ENCODE measurements at regions not wholly inside any gene's neighbourhood (a gene's known extent, or its start where the extent isn't known, plus 50 kb on each side); places are given as distances from the start of the nearest gene placed in this dataset.
A peak's percentile ranks its signal among the peaks of the same experiment; 100 is the strongest.
"Not testable (repeated sequence)": the region's sequence is repeated elsewhere in the genome, so short reads cannot be mapped to it uniquely, and the experiment has no call there.

GRCh38 chr5:38645508-38645907 is 89.1 kb upstream of the LIFR start:
- no peak for DNase-seq

- no peak for DNase-seq
Measured at GRCh38 chr5:38648703-38649291, 92.4 kb upstream of the LIFR start.

- DNase-seq, result no peak
Measured at GRCh38 chr5:38650540-38650939, 94.1 kb upstream of the LIFR start.

GRCh38 chr5:38650946-38651345 is 94.5 kb upstream of the LIFR start:
- DNase-seq, result no peak

GRCh38 chr5:38651806-38652205 is 95.4 kb upstream of the LIFR start:
- DNase-seq, result no peak

- no peak for DNase-seq
Measured at GRCh38 chr5:38653389-38653788, 96.9 kb upstream of the LIFR start.

GRCh38 chr5:38655691-38656090 is 99.2 kb upstream of the LIFR start:
- DNase-seq, result no peak

GRCh38 chr5:38656568-38656967 is 100.1 kb upstream of the LIFR start:
- DNase-seq, result no peak

GRCh38 chr5:38657020-38657419 is 100.6 kb upstream of the LIFR start:
- no peak for DNase-seq

- DNase-seq, result peak; percentile 98
Measured at GRCh38 chr5:38660194-38660668, 103.8 kb upstream of the LIFR start.

GRCh38 chr5:38662090-38662489 is 105.6 kb upstream of the LIFR start:
- no peak for DNase-seq

GRCh38 chr5:38663249-38663648 is 106.8 kb upstream of the LIFR start:
- DNase-seq, result no peak

GRCh38 chr5:38666668-38667498 is 110.4 kb upstream of the LIFR start:
- peak; percentile 55 for DNase-seq

GRCh38 chr5:38667499-38667776 is 111.0 kb upstream of the LIFR start:
- no peak for DNase-seq

- DNase-seq, result no peak
Measured at GRCh38 chr5:38669361-38669880, 113.0 kb upstream of the LIFR start.

GRCh38 chr5:38670066-38670465 is 113.6 kb upstream of the LIFR start:
- DNase-seq, result no peak

- DNase-seq, result no peak
Measured at GRCh38 chr5:38670878-38671277, 114.4 kb upstream of the LIFR start.

- no peak for DNase-seq
Measured at GRCh38 chr5:38672059-38672788, 115.8 kb upstream of the LIFR start.

- peak; percentile 15 for DNase-seq
Measured at GRCh38 chr5:38673671-38674071, 117.2 kb upstream of the LIFR start.

- DNase-seq, result no peak
Measured at GRCh38 chr5:38675443-38675842, 119.0 kb upstream of the LIFR start.

- no peak for DNase-seq
Measured at GRCh38 chr5:38677636-38678035, 121.2 kb upstream of the LIFR start.

- no peak for DNase-seq
Measured at GRCh38 chr5:38678076-38678475, 121.6 kb upstream of the LIFR start.

GRCh38 chr5:38678697-38679096 is 122.3 kb upstream of the LIFR start:
- DNase-seq, result not testable (repeated sequence)

Measured in NCI-H82 (cell line).